ENCODE measurements at regions not wholly inside any gene's neighbourhood (a gene's known extent, or its start where the extent isn't known, plus 50 kb on each side); places are given as distances from the start of the nearest gene placed in this dataset.

GRCh38 chr1:163558162-163558561 lies 236.4 kb downstream of the NUF2 start:
- H3K9me3 ChIP-seq (ENCODE audit: low read length): no peaks in the 10 kb centered on the region

GRCh38 chr1:163561580-163562295 lies 240.0 kb downstream of the NUF2 start:
- Histone ChIP-seq H3K79me2 (replicated peaks; ENCODE audit: insufficient read depth, low read length) (no peaks in the 10 kb centered on the region), H3K27ac (ENCODE audit: low read length) (no peak overlapping the region), H2AFZ (ENCODE audit: low read depth, low read length) (no peak overlapping the region), H3F3A (ENCODE audit: insufficient read depth, low read length, poor library complexity, severe bottlenecking) (no peaks in the 10 kb centered on the region), H3K9me2 (ENCODE audit: insufficient read depth, low read length) (no peaks in the 10 kb centered on the region), H3K4me3 (ENCODE audit: low read length) (no peak overlapping the region), H3K9ac (ENCODE audit: low read length) (no peak overlapping the region), H4K20me1 (ENCODE audit: insufficient read depth) (no peaks in the 10 kb centered on the region), H3K9me3 (ENCODE audit: low read length) (no peaks in the 10 kb centered on the region), H3K36me3 (ENCODE audit: insufficient read depth, low read length) (no peaks in the 10 kb centered on the region), H3K4me2 (ENCODE audit: low read length) (no peak overlapping the region), H3K27me3 (ENCODE audit: insufficient read depth, low read depth, low read length) (no peaks in the 10 kb centered on the region)
- TF ChIP-seq CTCF (IDR thresholded peaks at IDR 0.05; ENCODE audit: poor library complexity, severe bottlenecking): peak; percentile 75
- no peak for TF ChIP-seq REST (IDR thresholded peaks at IDR 0.05; ENCODE audit: borderline replicate concordance)
- peak; percentile 80 for TF ChIP-seq RAD21 (conservative IDR thresholded peaks at IDR 0.05)
- TF ChIP-seq SMC3 (conservative IDR thresholded peaks at IDR 0.05; ENCODE audit: poor library complexity): peak; percentile 79
- no peak for TF ChIP-seq POLR2AphosphoS5 (IDR thresholded peaks at IDR 0.05)

More at GRCh38 chr1:163558162-163558561, 236.4 kb downstream of the NUF2 start:
- no peak for TF ChIP-seq TAF1 (IDR thresholded peaks at IDR 0.05; ENCODE audit: low read depth)
- TF ChIP-seq EZH2 (IDR thresholded peaks at IDR 0.05; ENCODE audit: borderline replicate concordance, insufficient read depth, low read length, poor library complexity, severe bottlenecking): no peak
- no peak for TF ChIP-seq CTCF (IDR thresholded peaks at IDR 0.05; ENCODE audit: poor library complexity, severe bottlenecking)
- no peak for TF ChIP-seq MXI1 (conservative IDR thresholded peaks at IDR 0.05; ENCODE audit: poor library complexity, severe bottlenecking)
- no peak for TF ChIP-seq SMC3 (conservative IDR thresholded peaks at IDR 0.05; ENCODE audit: poor library complexity)
- no peak for TF ChIP-seq EP300 (conservative IDR thresholded peaks at IDR 0.05; ENCODE audit: poor library complexity, severe bottlenecking)
- TF ChIP-seq POLR2AphosphoS5 (IDR thresholded peaks at IDR 0.05): no peak
- no peak for TF ChIP-seq RAD21 (conservative IDR thresholded peaks at IDR 0.05)
- no peaks in the 10 kb centered on the region for H3K27me3 ChIP-seq (ENCODE audit: insufficient read depth, low read depth, low read length)
- H3K4me3 ChIP-seq (ENCODE audit: low read length): no peak overlapping the region
- no peaks in the 10 kb centered on the region for H3K36me3 ChIP-seq (ENCODE audit: insufficient read depth, low read length)
- no peak overlapping the region for H3K27ac ChIP-seq (ENCODE audit: low read length)
- no peaks in the 10 kb centered on the region for H3K9me2 ChIP-seq (ENCODE audit: insufficient read depth, low read length)
- H3K79me2 ChIP-seq (replicated peaks; ENCODE audit: insufficient read depth, low read length): no peaks in the 10 kb centered on the region
- H3K9ac ChIP-seq (ENCODE audit: low read length): no peak overlapping the region
- H3F3A ChIP-seq (ENCODE audit: insufficient read depth, low read length, poor library complexity, severe bottlenecking): no peaks in the 10 kb centered on the region
- no peak overlapping the region for H3K4me2 ChIP-seq (ENCODE audit: low read length)
- H4K20me1 ChIP-seq (ENCODE audit: insufficient read depth): no peaks in the 10 kb centered on the region
- no peak overlapping the region for H2AFZ ChIP-seq (ENCODE audit: low read depth, low read length)

All from neural cell (in vitro differentiated cells).